ENCODE measurements at regions not wholly inside any gene's neighbourhood (a gene's known extent, or its start where the extent isn't known, plus 50 kb on each side); places are given as distances from the start of the nearest gene placed in this dataset.

- no peaks in the 10 kb centered on the region for H3K9me3 ChIP-seq (ENCODE audit: low read length)
- no peaks in the 10 kb centered on the region for H3K27me3 ChIP-seq (ENCODE audit: insufficient read depth, low read length)
- no peak overlapping the region for H3K4me2 ChIP-seq (ENCODE audit: low read length)
- H2AFZ ChIP-seq (ENCODE audit: low read length) = no peak overlapping the region
- H3K4me3 ChIP-seq (ENCODE audit: low read depth, low read length, poor library complexity, severe bottlenecking) = no peak overlapping the region
- no peak overlapping the region for H3K9ac ChIP-seq (ENCODE audit: low read length)
- no peaks in the 10 kb centered on the region for H3K79me2 ChIP-seq (ENCODE audit: insufficient read depth, low read length)
- no peaks in the 10 kb centered on the region for H4K20me1 ChIP-seq (ENCODE audit: insufficient read depth, low read length)
- no peaks in the 10 kb centered on the region for H3K9me2 ChIP-seq (ENCODE audit: low read depth, low read length)
- TF ChIP-seq CTCF (IDR thresholded peaks at IDR 0.05; ENCODE audit: low read length) (no peak), EZH2 (IDR thresholded peaks at IDR 0.05; ENCODE audit: borderline replicate concordance, low read length) (no peak)
- H3K27ac ChIP-seq (ENCODE audit: low read depth, low read length, poor library complexity, severe bottlenecking) = no peak overlapping the region
- no peaks in the 10 kb centered on the region for H3F3A ChIP-seq (ENCODE audit: insufficient read depth, low read length)
- no peaks in the 10 kb centered on the region for H3K36me3 ChIP-seq (ENCODE audit: insufficient read depth, low read length)
- H3K4me1 ChIP-seq (ENCODE audit: insufficient read depth, low read length, severe bottlenecking) = no peaks in the 10 kb centered on the region
Measured at GRCh38 chr14:71204768-71205167, 297.5 kb downstream of the PCNX1 start.

- H2AFZ ChIP-seq (ENCODE audit: low read length) = no peak overlapping the region
- H3K4me1 ChIP-seq (ENCODE audit: insufficient read depth, low read length, severe bottlenecking) = no peaks in the 10 kb centered on the region
- no peaks in the 10 kb centered on the region for H3K27me3 ChIP-seq (ENCODE audit: insufficient read depth, low read length)
- H3K79me2 ChIP-seq (ENCODE audit: insufficient read depth, low read length) = no peaks in the 10 kb centered on the region
- no peak overlapping the region for H3K27ac ChIP-seq (ENCODE audit: low read depth, low read length, poor library complexity, severe bottlenecking)
- H3K36me3 ChIP-seq (ENCODE audit: insufficient read depth, low read length) = no peaks in the 10 kb centered on the region
- H3K4me2 ChIP-seq (ENCODE audit: low read length) = no peak overlapping the region
- H3F3A ChIP-seq (ENCODE audit: insufficient read depth, low read length) = no peaks in the 10 kb centered on the region
- H3K9me2 ChIP-seq (ENCODE audit: low read depth, low read length) = no peaks in the 10 kb centered on the region
- TF ChIP-seq CTCF (IDR thresholded peaks at IDR 0.05; ENCODE audit: low read length) = no peak
- no peak for TF ChIP-seq EZH2 (IDR thresholded peaks at IDR 0.05; ENCODE audit: borderline replicate concordance, low read length)
- no peaks in the 10 kb centered on the region for H3K9me3 ChIP-seq (ENCODE audit: low read length)
- no peak overlapping the region for H3K4me3 ChIP-seq (ENCODE audit: low read depth, low read length, poor library complexity, severe bottlenecking)
- H3K9ac ChIP-seq (ENCODE audit: low read length) = no peak overlapping the region
- no peaks in the 10 kb centered on the region for H4K20me1 ChIP-seq (ENCODE audit: insufficient read depth, low read length)
Measured at GRCh38 chr14:71206123-71206522, 298.9 kb downstream of the PCNX1 start.

GRCh38 chr14:71206766-71207371 lies 299.6 kb downstream of the PCNX1 start:
- TF ChIP-seq CTCF (IDR thresholded peaks at IDR 0.05; ENCODE audit: low read length) (no peak), EZH2 (IDR thresholded peaks at IDR 0.05; ENCODE audit: borderline replicate concordance, low read length) (no peak)
- Histone ChIP-seq H3K79me2 (ENCODE audit: insufficient read depth, low read length) (no peaks in the 10 kb centered on the region), H3K27ac (ENCODE audit: low read depth, low read length, poor library complexity, severe bottlenecking) (no peak overlapping the region), H3K9ac (ENCODE audit: low read length) (no peak overlapping the region), H2AFZ (ENCODE audit: low read length) (no peak overlapping the region), H3F3A (ENCODE audit: insufficient read depth, low read length) (no peaks in the 10 kb centered on the region), H4K20me1 (ENCODE audit: insufficient read depth, low read length) (no peaks in the 10 kb centered on the region), H3K4me1 (ENCODE audit: insufficient read depth, low read length, severe bottlenecking) (no peaks in the 10 kb centered on the region), H3K9me3 (ENCODE audit: low read length) (no peaks in the 10 kb centered on the region), H3K9me2 (ENCODE audit: low read depth, low read length) (no peaks in the 10 kb centered on the region), H3K4me2 (ENCODE audit: low read length) (no peak overlapping the region), H3K27me3 (ENCODE audit: insufficient read depth, low read length) (no peaks in the 10 kb centered on the region), H3K4me3 (ENCODE audit: low read depth, low read length, poor library complexity, severe bottlenecking) (no peak overlapping the region), H3K36me3 (ENCODE audit: insufficient read depth, low read length) (no peaks in the 10 kb centered on the region)

Measured in OCI-LY1 (cell line).